Panc1 (cell line): ENCODE measurements at regions not wholly inside any gene's neighbourhood (a gene's known extent, or its start where the extent isn't known, plus 50 kb on each side); places are given as distances from the start of the nearest gene placed in this dataset.

Experiments
- ATAC-seq: fragments of 200-7000 bp; cut with Tn5 transposase; 2 replicates; pipeline ENCODE4 v1.9.1; 2020; ENCODE audit warnings: mild to moderate bottlenecking, moderate library complexity
- BruUV-seq: library from RNA; stranded (reverse); fragments of 400-500 nt; replicated peaks from 2 replicates; lab custom pipeline; 2021; lab: Mats Ljungman, UMichigan
- CTCF ChIA-PET: fragments of 300-600 bp; sonication (Branson Sonifier 250); formaldehyde crosslinking; loops from one replicate; lab custom pipeline; 2022; ENCODE audit warnings: antibody characterized with exemption; lab: Charles Lee
- POLR2A ChIA-PET: fragments of 300-600 bp; sonication (Branson Sonifier 250); formaldehyde crosslinking; loops from one replicate; lab custom pipeline; 2022; ENCODE audit warnings: antibody characterized with exemption; lab: Charles Lee
- DNase-seq: peaks from one replicate; pipeline ENCODE4 v3.0.0-alpha.2; 2010; ENCODE audit warnings: low read depth, low spot score
- H3K27ac ChIP-seq: 2 replicates; pipeline ENCODE4 v1.5.1; 2011; ENCODE audit warnings: mild to moderate bottlenecking, low read length, inconsistent platforms
- H3K27me3 ChIP-seq: fragments of 200-500 bp; sonication (Bioruptor generic); 2 replicates; pipeline ENCODE4 v1.6.0; 2014; ENCODE audit warnings: low read length, inconsistent platforms; ENCODE audit not compliant: control insufficient read depth, insufficient read depth
- H3K36me3 ChIP-seq: fragments of 200-500 bp; sonication (Bioruptor generic); 2 replicates; pipeline ENCODE4 v1.5.1; 2014; ENCODE audit warnings: inconsistent platforms, mild to moderate bottlenecking, low read length, moderate library complexity; ENCODE audit not compliant: control insufficient read depth, insufficient read depth
- H3K4me1 ChIP-seq: 2 replicates; pipeline ENCODE4 v1.5.1; 2011; ENCODE audit warnings: inconsistent platforms, mild to moderate bottlenecking, low read length, moderate library complexity; ENCODE audit not compliant: control insufficient read depth, insufficient read depth
- H3K4me3 ChIP-seq, 2 experiments: 2 replicates each; pipeline ENCODE4 v1.5.1; 2011 to 2012; ENCODE audit warnings: low read depth in 2 of 2, low read length in 2 of 2, mild to moderate bottlenecking in 2 of 2, inconsistent platforms in 1 of 2, moderate library complexity in 1 of 2
- H3K9me3 ChIP-seq: fragments of 200-500 bp; sonication (Bioruptor generic); 2 replicates; pipeline ENCODE4 v1.5.1; 2014; ENCODE audit warnings: low read depth, mild to moderate bottlenecking, inconsistent platforms, low read length, moderate library complexity; ENCODE audit not compliant: control insufficient read depth, insufficient read depth
- CTCF ChIP-seq: fragments of 450-650 bp; IDR thresholded peaks from 2 replicates; pipeline ENCODE4 v1.5.1; 2017; ENCODE audit warnings: mild to moderate bottlenecking
- POLR2AphosphoS5 ChIP-seq: IDR thresholded peaks from 2 replicates; pipeline ENCODE4 v1.6.1; 2012; ENCODE audit warnings: mild to moderate bottlenecking, low read depth, low read length, moderate library complexity
- SIN3A ChIP-seq: IDR thresholded peaks from 2 replicates; pipeline ENCODE4 v1.6.1; 2012; ENCODE audit warnings: low read depth, mild to moderate bottlenecking, low read length, moderate library complexity, borderline replicate concordance; ENCODE audit not compliant: insufficient read depth
- TCF7L2 ChIP-seq: IDR thresholded peaks from 2 replicates; pipeline ENCODE4 v1.6.1; 2011; ENCODE audit warnings: mild to moderate bottlenecking, low read depth, low read length, inconsistent platforms
- in situ Hi-C: cut with HindIII; loops from 2 replicates; pipeline ENCODE4 v1.10.0; 2016; ENCODE audit warnings: low sequenced_read_pairs, low pct_unique_long_range_greater_than_20kb
- intact Hi-C: fragments of 100-400 bp; cut with micrococcal nuclease; formaldehyde crosslinking; loops from one replicate; pipeline ENCODE4 v1.10.0; 2022; ENCODE audit not compliant: unreplicated experiment
- TF ChIP-seq, protein P1 (sequence below), 2 experiments: IDR thresholded peaks; 2 replicates each; pipeline ENCODE4 v1.6.1; 2011 to 2012; ENCODE audit warnings: low read depth in 2 of 2, control low read depth in 1 of 2, low read length in 1 of 2, mild to moderate bottlenecking in 1 of 2, moderate library complexity in 1 of 2; ENCODE audit not compliant: insufficient read depth in 1 of 2

DNA sequence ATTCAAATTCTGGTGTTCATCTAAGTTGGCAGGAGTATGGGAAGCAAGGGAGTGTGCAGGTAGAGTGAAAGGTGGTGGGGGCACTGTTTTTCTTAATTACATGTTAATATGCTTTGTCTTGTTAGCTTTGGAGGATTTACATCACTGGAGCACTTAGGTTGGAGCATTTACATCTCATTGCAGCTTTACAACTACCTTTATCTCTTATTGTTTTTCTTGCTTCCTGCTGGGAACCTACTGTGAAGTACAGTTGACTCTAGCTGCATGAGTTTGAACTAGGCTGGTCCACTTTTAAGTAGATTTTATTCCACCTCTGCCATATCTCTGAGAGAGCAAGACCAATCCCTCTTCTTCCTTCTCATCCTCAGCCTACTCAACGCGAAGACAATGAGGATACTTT, 554.8 kb upstream of the B3GALT2 start:
- H3K27ac ChIP-seq, result no peak overlapping the region
- no peaks in the 10 kb centered on the region for H3K27me3 ChIP-seq
- no TSS peak for BruUV-seq
- H3K4me3 ChIP-seq, result no peak overlapping the region
- H3K9me3 ChIP-seq, result no peaks in the 10 kb centered on the region
- no peak for ATAC-seq
- CTCF ChIA-PET, result no interaction called here
- TF ChIP-seq POLR2AphosphoS5 (no peak), SIN3A (no peak), TCF7L2 (no peak), CTCF (no peak)
- TF ChIP-seq, protein P1, sequence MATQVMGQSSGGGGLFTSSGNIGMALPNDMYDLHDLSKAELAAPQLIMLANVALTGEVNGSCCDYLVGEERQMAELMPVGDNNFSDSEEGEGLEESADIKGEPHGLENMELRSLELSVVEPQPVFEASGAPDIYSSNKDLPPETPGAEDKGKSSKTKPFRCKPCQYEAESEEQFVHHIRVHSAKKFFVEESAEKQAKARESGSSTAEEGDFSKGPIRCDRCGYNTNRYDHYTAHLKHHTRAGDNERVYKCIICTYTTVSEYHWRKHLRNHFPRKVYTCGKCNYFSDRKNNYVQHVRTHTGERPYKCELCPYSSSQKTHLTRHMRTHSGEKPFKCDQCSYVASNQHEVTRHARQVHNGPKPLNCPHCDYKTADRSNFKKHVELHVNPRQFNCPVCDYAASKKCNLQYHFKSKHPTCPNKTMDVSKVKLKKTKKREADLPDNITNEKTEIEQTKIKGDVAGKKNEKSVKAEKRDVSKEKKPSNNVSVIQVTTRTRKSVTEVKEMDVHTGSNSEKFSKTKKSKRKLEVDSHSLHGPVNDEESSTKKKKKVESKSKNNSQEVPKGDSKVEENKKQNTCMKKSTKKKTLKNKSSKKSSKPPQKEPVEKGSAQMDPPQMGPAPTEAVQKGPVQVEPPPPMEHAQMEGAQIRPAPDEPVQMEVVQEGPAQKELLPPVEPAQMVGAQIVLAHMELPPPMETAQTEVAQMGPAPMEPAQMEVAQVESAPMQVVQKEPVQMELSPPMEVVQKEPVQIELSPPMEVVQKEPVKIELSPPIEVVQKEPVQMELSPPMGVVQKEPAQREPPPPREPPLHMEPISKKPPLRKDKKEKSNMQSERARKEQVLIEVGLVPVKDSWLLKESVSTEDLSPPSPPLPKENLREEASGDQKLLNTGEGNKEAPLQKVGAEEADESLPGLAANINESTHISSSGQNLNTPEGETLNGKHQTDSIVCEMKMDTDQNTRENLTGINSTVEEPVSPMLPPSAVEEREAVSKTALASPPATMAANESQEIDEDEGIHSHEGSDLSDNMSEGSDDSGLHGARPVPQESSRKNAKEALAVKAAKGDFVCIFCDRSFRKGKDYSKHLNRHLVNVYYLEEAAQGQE (IDR thresholded peaks at IDR 0.05; ENCODE audit: insufficient read depth in 1 of 2, low read depth in 2 of 2, low read length in 1 of 2), result no peak
- in situ Hi-C loops, result no loop called here
- intact Hi-C loops, result no loop called here
- H3K36me3 ChIP-seq, result no peaks in the 10 kb centered on the region
- H3K4me1 ChIP-seq, result no peaks in the 10 kb centered on the region
- POLR2A ChIA-PET, result no interaction called here
- DNase-seq, result no peak

- no peaks in the 10 kb centered on the region for H3K27me3 ChIP-seq
- POLR2A ChIA-PET, result no interaction called here
- no peaks in the 10 kb centered on the region for H3K9me3 ChIP-seq
- H3K4me1 ChIP-seq, result no peaks in the 10 kb centered on the region
- BruUV-seq, result no TSS peak
- no peak for ATAC-seq
- no peak overlapping the region for H3K4me3 ChIP-seq
- in situ Hi-C loops, result no loop called here
- CTCF ChIA-PET, result no interaction called here
- intact Hi-C loops, result no loop called here
- no peaks in the 10 kb centered on the region for H3K36me3 ChIP-seq
- no peak for DNase-seq
- no peak for TF ChIP-seq POLR2AphosphoS5
- TF ChIP-seq SIN3A, result no peak
- TF ChIP-seq CTCF, result no peak
- TF ChIP-seq, protein P1 (IDR thresholded peaks at IDR 0.05; ENCODE audit: insufficient read depth in 1 of 2, low read depth in 2 of 2, low read length in 1 of 2), result no peak
- no peak for TF ChIP-seq TCF7L2
- H3K27ac ChIP-seq, result no peak overlapping the region
Observed at GRCh38 chr1:193740762-193741161, 554.3 kb upstream of the B3GALT2 start.
